Neural crest cell (in vitro differentiated cells): ENCODE measurements at regions not wholly inside any gene's neighbourhood (a gene's known extent, or its start where the extent isn't known, plus 50 kb on each side); places are given as distances from the start of the nearest gene placed in this dataset.

Source experiments
- DNase-seq: peaks from one replicate; pipeline ENCODE4 v3.0.0; 2021; ENCODE audit warnings: low read depth, mixed read lengths, low spot score
- H3K27ac Mint-ChIP-seq: one replicate; pipeline ENCODE4 v1.8.0; 2021; ENCODE audit warnings: mild to moderate bottlenecking, mixed read lengths; ENCODE audit not compliant: unreplicated experiment
- H3K27me3 Mint-ChIP-seq: 2 replicates; pipeline ENCODE4 v1.8.0; 2021; ENCODE audit warnings: low read depth, mild to moderate bottlenecking, mixed read lengths
- H3K36me3 Mint-ChIP-seq: 2 replicates; pipeline ENCODE4 v1.8.0; 2021; ENCODE audit warnings: low read depth, mild to moderate bottlenecking, mixed read lengths
- H3K4me1 Mint-ChIP-seq: 2 replicates; pipeline ENCODE4 v1.8.0; 2021; ENCODE audit warnings: mixed read lengths
- H3K4me3 Mint-ChIP-seq: one replicate; pipeline ENCODE4 v1.8.0; 2021; ENCODE audit warnings: mild to moderate bottlenecking, mixed read lengths
- H3K9me3 Mint-ChIP-seq: 2 replicates; pipeline ENCODE4 v1.8.0; 2021; ENCODE audit warnings: mixed read lengths
- TF ChIP-seq, protein P1 (sequence below): fragments of 200-600 bp; sonication (generic); conservative IDR thresholded peaks from 2 replicates; pipeline ENCODE4 v1.5.0; 2021; ENCODE audit warnings: antibody characterized with exemption, mild to moderate bottlenecking

DNA sequence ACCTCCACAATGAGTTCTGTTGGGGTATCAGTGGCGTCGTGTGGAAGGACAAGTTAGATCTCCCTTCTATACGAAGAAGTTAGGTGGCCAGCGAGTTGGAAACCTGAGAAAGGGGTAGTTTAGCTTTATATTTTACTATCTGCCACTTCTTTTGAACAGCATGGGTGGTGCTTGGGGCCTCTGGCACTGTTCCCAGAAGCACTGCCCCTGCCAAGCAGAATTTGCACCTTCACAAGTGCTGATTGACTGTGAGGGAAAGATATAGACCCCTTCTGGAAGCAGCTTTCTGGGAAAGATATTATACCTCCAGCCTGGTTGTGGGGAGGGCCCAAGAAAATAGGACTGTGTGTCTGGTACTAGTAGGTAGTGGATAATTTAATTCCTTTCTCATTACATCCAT lies 246.9 kb downstream of the FBXO8 start:
- Mint-ChIP-seq H3K27ac (no peak overlapping the region), H3K9me3 (no peaks in the 10 kb centered on the region), H3K27me3 (peaks cover 22% of the 10 kb centered on the region), H3K4me3 (no peak overlapping the region), H3K4me1 (no peaks in the 10 kb centered on the region), H3K36me3 (no peaks in the 10 kb centered on the region)
- TF ChIP-seq, protein P1, sequence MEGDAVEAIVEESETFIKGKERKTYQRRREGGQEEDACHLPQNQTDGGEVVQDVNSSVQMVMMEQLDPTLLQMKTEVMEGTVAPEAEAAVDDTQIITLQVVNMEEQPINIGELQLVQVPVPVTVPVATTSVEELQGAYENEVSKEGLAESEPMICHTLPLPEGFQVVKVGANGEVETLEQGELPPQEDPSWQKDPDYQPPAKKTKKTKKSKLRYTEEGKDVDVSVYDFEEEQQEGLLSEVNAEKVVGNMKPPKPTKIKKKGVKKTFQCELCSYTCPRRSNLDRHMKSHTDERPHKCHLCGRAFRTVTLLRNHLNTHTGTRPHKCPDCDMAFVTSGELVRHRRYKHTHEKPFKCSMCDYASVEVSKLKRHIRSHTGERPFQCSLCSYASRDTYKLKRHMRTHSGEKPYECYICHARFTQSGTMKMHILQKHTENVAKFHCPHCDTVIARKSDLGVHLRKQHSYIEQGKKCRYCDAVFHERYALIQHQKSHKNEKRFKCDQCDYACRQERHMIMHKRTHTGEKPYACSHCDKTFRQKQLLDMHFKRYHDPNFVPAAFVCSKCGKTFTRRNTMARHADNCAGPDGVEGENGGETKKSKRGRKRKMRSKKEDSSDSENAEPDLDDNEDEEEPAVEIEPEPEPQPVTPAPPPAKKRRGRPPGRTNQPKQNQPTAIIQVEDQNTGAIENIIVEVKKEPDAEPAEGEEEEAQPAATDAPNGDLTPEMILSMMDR = no peak
- DNase-seq = no peak

GRCh38 chr4:174036111-174036510 lies 247.4 kb downstream of the FBXO8 start:
- Mint-ChIP-seq H3K9me3 (no peaks in the 10 kb centered on the region), H3K4me1 (no peaks in the 10 kb centered on the region), H3K27me3 (peaks cover 27% of the 10 kb centered on the region), H3K27ac (no peak overlapping the region), H3K4me3 (no peak overlapping the region), H3K36me3 (no peaks in the 10 kb centered on the region)
- no peak for DNase-seq
- TF ChIP-seq, protein P1 = no peak

DNA sequence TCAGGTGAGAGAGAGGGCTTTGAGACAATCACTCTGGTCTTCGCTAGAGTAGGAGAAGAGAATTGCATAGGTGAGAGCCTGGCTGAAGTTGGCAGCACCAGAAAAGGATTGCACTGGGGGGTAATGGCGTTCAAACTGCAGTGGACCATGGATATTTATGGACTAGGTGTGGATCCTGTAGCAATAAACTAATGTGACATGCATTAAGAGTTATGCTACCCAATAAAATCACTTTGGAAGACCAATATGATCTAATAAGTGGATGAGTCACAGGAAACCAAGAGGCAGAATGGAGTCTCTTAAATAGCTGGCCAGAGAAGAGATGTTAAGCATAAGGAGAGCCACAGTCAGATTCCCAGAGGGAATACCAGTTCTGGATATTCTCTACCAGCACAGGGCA lies 259.8 kb downstream of the FBXO8 start:
- Mint-ChIP-seq H3K9me3 (no peaks in the 10 kb centered on the region), H3K4me1 (no peaks in the 10 kb centered on the region), H3K27me3 (peaks cover 68% of the 10 kb centered on the region), H3K4me3 (no peak overlapping the region), H3K27ac (no peak overlapping the region), H3K36me3 (no peaks in the 10 kb centered on the region)
- TF ChIP-seq, protein P1 = no peak
- no peak for DNase-seq

- H3K9me3 Mint-ChIP-seq = no peaks in the 10 kb centered on the region
- H3K36me3 Mint-ChIP-seq = no peaks in the 10 kb centered on the region
- H3K4me1 Mint-ChIP-seq = no peaks in the 10 kb centered on the region
- no peak overlapping the region for H3K27ac Mint-ChIP-seq
- H3K4me3 Mint-ChIP-seq = no peak overlapping the region
- H3K27me3 Mint-ChIP-seq = peaks cover 67% of the 10 kb centered on the region
- TF ChIP-seq, protein P1 = no peak
- DNase-seq = no peak
Measured at GRCh38 chr4:174018236-174018635, 265.2 kb downstream of the FBXO8 start.

GRCh38 chr4:174016251-174016650 lies 267.2 kb downstream of the FBXO8 start:
- no peaks in the 10 kb centered on the region for H3K4me1 Mint-ChIP-seq
- no peaks in the 10 kb centered on the region for H3K9me3 Mint-ChIP-seq
- no peaks in the 10 kb centered on the region for H3K36me3 Mint-ChIP-seq
- H3K4me3 Mint-ChIP-seq = no peak overlapping the region
- TF ChIP-seq, protein P1 = no peak
- H3K27me3 Mint-ChIP-seq = peaks cover 62% of the 10 kb centered on the region
- no peak for DNase-seq
- H3K27ac Mint-ChIP-seq = no peak overlapping the region

GRCh38 chr4:174012886-174013259 lies 270.6 kb downstream of the FBXO8 start:
- Mint-ChIP-seq H3K4me1 (no peaks in the 10 kb centered on the region), H3K27ac (no peak overlapping the region), H3K36me3 (no peaks in the 10 kb centered on the region), H3K27me3 (peaks cover 70% of the 10 kb centered on the region), H3K9me3 (no peaks in the 10 kb centered on the region), H3K4me3 (no peak overlapping the region)
- DNase-seq = no peak
- TF ChIP-seq, protein P1 = no peak
